Activated naive CD8-positive, alpha-beta T cell treated with anti-CD3 and anti-CD28 coated beads for 36 hours (primary cell): ENCODE measurements at regions not wholly inside any gene's neighbourhood (a gene's known extent, or its start where the extent isn't known, plus 50 kb on each side); places are given as distances from the start of the nearest gene placed in this dataset.

Experiments
- DNase-seq: peaks from one replicate; pipeline ENCODE4 v3.0.0; 2021
- H3K27ac Mint-ChIP-seq: one replicate; pipeline ENCODE4 v1.8.0; 2022; ENCODE audit warnings: mild to moderate bottlenecking, moderate library complexity, mixed read lengths
- H3K27me3 Mint-ChIP-seq: one replicate; pipeline ENCODE4 v1.8.0; 2022; ENCODE audit warnings: mild to moderate bottlenecking, mixed read lengths
- H3K36me3 Mint-ChIP-seq: one replicate; pipeline ENCODE4 v1.8.0; 2021; ENCODE audit warnings: mild to moderate bottlenecking, mixed read lengths
- H3K4me1 Mint-ChIP-seq: one replicate; pipeline ENCODE4 v1.8.0; 2021; ENCODE audit warnings: mixed read lengths
- H3K4me3 Mint-ChIP-seq: one replicate; pipeline ENCODE4 v1.8.0; 2022; ENCODE audit warnings: mild to moderate bottlenecking, moderate library complexity, mixed read lengths
- H3K9me3 Mint-ChIP-seq: one replicate; pipeline ENCODE4 v1.8.0; 2022; ENCODE audit warnings: mixed read lengths

- no peak for DNase-seq
- Mint-ChIP-seq H3K36me3 (no peaks in the 10 kb centered on the region), H3K27me3 (no peaks in the 10 kb centered on the region), H3K4me3 (no peak overlapping the region), H3K4me1 (no peaks in the 10 kb centered on the region), H3K9me3 (peaks cover 2% of the 10 kb centered on the region), H3K27ac (no peak overlapping the region)
Observed at GRCh38 chr4:126207910-126208309, 893.2 kb downstream of the FAT4 start.

DNA sequence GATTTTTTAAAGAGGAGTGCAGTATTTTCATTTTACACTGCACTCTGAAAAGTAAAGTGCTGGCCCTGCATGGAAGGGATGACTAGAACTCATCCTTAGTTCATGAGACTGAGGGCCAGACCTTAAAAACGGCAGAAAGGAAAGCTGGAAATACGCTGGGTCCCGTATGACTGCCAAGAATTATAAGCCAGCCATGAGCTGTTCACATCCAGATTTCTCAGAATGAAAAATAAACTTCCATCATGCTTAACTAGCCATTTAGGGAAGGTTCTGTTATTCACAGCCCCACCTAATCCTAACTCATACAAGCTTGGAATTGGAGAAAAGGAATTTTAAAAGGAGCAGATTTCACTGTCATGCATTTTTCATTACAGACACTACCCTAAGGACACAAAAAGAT is 894.4 kb downstream of the FAT4 start:
- no peaks in the 10 kb centered on the region for H3K9me3 Mint-ChIP-seq
- H3K27me3 Mint-ChIP-seq = no peaks in the 10 kb centered on the region
- DNase-seq = no peak
- no peaks in the 10 kb centered on the region for H3K36me3 Mint-ChIP-seq
- H3K4me1 Mint-ChIP-seq = no peaks in the 10 kb centered on the region
- H3K4me3 Mint-ChIP-seq = no peak overlapping the region
- no peak overlapping the region for H3K27ac Mint-ChIP-seq

DNA sequence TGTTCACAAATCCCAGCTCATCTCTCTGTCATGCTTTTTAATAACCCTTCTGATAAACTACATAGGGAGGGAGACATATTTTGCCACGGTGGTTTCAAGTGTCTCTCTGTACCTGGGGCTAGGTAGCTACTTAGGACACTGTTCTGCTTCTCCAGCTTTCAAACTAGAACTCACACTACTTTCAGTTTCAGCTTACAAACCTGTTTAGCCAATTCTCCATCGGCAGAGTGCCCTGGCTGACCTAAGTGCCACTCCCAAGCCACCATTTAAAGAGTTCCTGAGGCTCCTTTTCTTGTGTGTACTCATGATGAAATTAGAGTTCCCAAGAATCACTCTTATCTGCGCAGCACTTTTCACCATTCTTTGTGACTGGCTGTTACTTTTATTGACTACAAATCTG is 899.2 kb downstream of the FAT4 start:
- Mint-ChIP-seq H3K4me3 (no peak overlapping the region), H3K36me3 (no peaks in the 10 kb centered on the region), H3K9me3 (no peaks in the 10 kb centered on the region), H3K27me3 (no peaks in the 10 kb centered on the region), H3K4me1 (no peaks in the 10 kb centered on the region), H3K27ac (no peak overlapping the region)
- no peak for DNase-seq

- H3K27me3 Mint-ChIP-seq = no peaks in the 10 kb centered on the region
- no peaks in the 10 kb centered on the region for H3K9me3 Mint-ChIP-seq
- H3K4me3 Mint-ChIP-seq = no peak overlapping the region
- no peak overlapping the region for H3K27ac Mint-ChIP-seq
- no peaks in the 10 kb centered on the region for H3K4me1 Mint-ChIP-seq
- H3K36me3 Mint-ChIP-seq = no peaks in the 10 kb centered on the region
- no peak for DNase-seq
Observed at GRCh38 chr4:126215759-126216158, 901.0 kb downstream of the FAT4 start.

DNA sequence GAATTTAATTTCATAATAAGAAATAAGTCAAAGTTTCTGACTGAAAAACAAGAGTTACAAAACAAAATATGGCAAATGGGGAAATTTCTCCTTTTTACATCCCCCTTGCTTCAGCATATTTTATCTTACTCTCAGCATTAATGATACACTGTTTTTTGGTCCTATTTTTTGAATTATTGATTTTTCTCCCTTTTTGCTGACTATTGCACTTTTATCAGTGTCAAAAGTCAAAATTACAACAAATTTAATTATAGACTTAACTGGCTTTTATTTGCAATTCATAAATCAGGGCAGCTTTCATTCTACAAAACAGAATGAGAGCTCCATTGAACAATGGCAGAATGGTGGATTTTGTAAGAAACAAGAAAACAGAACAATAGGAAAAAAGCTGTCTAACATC is 901.9 kb downstream of the FAT4 start:
- no peak overlapping the region for H3K27ac Mint-ChIP-seq
- H3K36me3 Mint-ChIP-seq = no peaks in the 10 kb centered on the region
- H3K4me3 Mint-ChIP-seq = no peak overlapping the region
- H3K27me3 Mint-ChIP-seq = no peaks in the 10 kb centered on the region
- no peaks in the 10 kb centered on the region for H3K9me3 Mint-ChIP-seq
- H3K4me1 Mint-ChIP-seq = no peaks in the 10 kb centered on the region
- DNase-seq = no peak

GRCh38 chr4:126221282-126221681 is 906.5 kb downstream of the FAT4 start:
- Mint-ChIP-seq H3K4me3 (no peak overlapping the region), H3K9me3 (peaks cover 2% of the 10 kb centered on the region), H3K27me3 (no peaks in the 10 kb centered on the region), H3K4me1 (no peaks in the 10 kb centered on the region), H3K36me3 (no peaks in the 10 kb centered on the region), H3K27ac (no peak overlapping the region)
- DNase-seq = no peak

DNA sequence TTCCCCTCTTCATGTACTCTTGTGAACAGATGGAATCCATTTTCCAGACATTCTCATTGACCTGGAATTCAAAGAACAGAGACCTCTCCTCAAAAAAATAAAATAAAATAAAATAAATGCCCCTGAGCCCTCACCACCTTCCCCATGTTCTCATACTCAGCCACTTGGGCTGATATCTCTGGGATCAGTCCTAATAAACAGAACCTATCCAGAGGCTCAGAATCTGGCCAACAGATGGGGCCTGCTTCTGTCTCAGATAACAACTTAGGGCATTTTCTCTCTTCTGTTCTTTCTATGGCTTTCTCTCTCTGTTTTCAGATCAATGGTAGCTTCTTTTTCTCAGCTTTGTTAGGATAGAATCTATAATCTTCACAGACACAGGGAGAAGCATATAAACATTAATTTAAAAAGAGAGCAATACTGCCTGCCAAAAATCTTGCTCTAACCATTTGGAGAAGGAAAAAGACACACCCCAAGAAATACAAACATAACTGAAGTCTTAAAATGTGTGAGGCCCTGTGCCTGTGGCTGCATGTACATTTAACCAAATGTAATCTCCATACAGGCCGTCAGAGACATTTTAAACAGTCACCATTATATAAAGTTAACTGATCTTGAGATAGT is 907.1 kb downstream of the FAT4 start:
- Mint-ChIP-seq H3K27ac (no peak overlapping the region), H3K9me3 (peaks cover 2% of the 10 kb centered on the region), H3K36me3 (no peaks in the 10 kb centered on the region), H3K4me1 (no peaks in the 10 kb centered on the region), H3K4me3 (no peak overlapping the region), H3K27me3 (no peaks in the 10 kb centered on the region)
- DNase-seq = no peak

- Mint-ChIP-seq H3K27me3 (no peaks in the 10 kb centered on the region), H3K27ac (no peak overlapping the region), H3K4me1 (no peaks in the 10 kb centered on the region), H3K36me3 (no peaks in the 10 kb centered on the region), H3K4me3 (no peak overlapping the region), H3K9me3 (peaks cover 2% of the 10 kb centered on the region)
- DNase-seq = no peak
Observed at GRCh38 chr4:126223784-126224407, 909.1 kb downstream of the FAT4 start.

- Mint-ChIP-seq H3K27me3 (no peaks in the 10 kb centered on the region), H3K4me3 (no peak overlapping the region), H3K36me3 (no peaks in the 10 kb centered on the region)
Observed at GRCh38 chr4:126227428-126227827, 912.7 kb downstream of the FAT4 start.

DNA sequence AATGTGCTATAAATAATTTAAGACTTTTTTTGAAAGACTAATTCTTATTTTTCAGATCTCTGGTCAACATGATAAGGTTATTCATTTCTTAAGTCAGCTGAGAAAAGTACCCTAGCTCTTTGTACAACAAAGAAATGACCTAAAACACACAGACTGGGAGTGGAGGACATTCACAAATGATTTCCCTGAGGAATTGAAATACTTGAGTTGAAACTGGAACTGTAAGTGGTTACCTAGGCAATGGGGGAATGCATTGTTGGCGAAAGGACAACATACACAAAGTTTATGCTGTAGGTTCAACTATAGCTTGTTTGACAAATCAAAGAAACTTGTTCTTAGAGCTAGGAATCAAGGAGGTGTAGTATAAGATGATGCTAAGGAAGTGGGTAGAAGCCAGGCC is 915.5 kb downstream of the FAT4 start:
- Mint-ChIP-seq H3K36me3 (no peaks in the 10 kb centered on the region), H3K4me3 (no peak overlapping the region), H3K27me3 (no peaks in the 10 kb centered on the region), H3K9me3 (peaks cover 14% of the 10 kb centered on the region), H3K27ac (no peak overlapping the region), H3K4me1 (no peaks in the 10 kb centered on the region)
- no peak for DNase-seq

More at GRCh38 chr4:126227428-126227827, 912.7 kb downstream of the FAT4 start:
- Mint-ChIP-seq H3K27ac (no peak overlapping the region), H3K4me1 (no peaks in the 10 kb centered on the region), H3K9me3 (peaks cover 11% of the 10 kb centered on the region)
- DNase-seq = no peak

DNA sequence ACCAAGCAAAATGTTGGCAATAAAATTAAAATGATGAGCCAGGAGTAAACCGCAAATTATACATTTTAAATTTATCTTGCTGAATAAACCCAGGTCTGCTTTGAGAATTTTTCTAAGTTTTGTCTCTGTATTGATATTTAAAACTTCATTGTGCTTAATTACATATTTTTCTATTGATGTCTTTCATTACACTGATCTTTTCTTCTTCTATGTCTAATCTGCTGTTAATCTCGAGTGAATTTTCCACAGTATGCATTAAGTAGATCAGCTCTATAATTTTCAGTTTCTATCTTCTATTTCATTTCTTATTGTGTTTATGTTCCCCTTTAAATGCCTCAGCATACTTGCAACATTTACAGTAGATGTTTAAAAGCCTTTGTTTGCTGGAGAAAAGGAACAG is 918.7 kb downstream of the FAT4 start:
- no peak for DNase-seq
- H3K27ac Mint-ChIP-seq = no peak overlapping the region
- no peak overlapping the region for H3K4me3 Mint-ChIP-seq
- H3K4me1 Mint-ChIP-seq = no peaks in the 10 kb centered on the region
- H3K9me3 Mint-ChIP-seq = peaks cover 17% of the 10 kb centered on the region
- H3K27me3 Mint-ChIP-seq = no peaks in the 10 kb centered on the region
- H3K36me3 Mint-ChIP-seq = no peaks in the 10 kb centered on the region

GRCh38 chr4:126238013-126238412 is 923.3 kb downstream of the FAT4 start:
- H3K27me3 Mint-ChIP-seq = no peaks in the 10 kb centered on the region
- H3K9me3 Mint-ChIP-seq = peaks cover 12% of the 10 kb centered on the region
- DNase-seq = no peak
- H3K4me3 Mint-ChIP-seq = no peak overlapping the region
- no peak overlapping the region for H3K27ac Mint-ChIP-seq
- H3K36me3 Mint-ChIP-seq = no peaks in the 10 kb centered on the region
- no peaks in the 10 kb centered on the region for H3K4me1 Mint-ChIP-seq

GRCh38 chr4:126241634-126242033 is 926.9 kb downstream of the FAT4 start:
- no peak overlapping the region for H3K27ac Mint-ChIP-seq
- no peaks in the 10 kb centered on the region for H3K36me3 Mint-ChIP-seq
- H3K27me3 Mint-ChIP-seq = no peaks in the 10 kb centered on the region
- no peak overlapping the region for H3K4me3 Mint-ChIP-seq
- DNase-seq = no peak
- no peaks in the 10 kb centered on the region for H3K4me1 Mint-ChIP-seq
- peaks cover 6% of the 10 kb centered on the region for H3K9me3 Mint-ChIP-seq

- Mint-ChIP-seq H3K36me3 (no peaks in the 10 kb centered on the region), H3K27ac (no peak overlapping the region), H3K4me1 (no peaks in the 10 kb centered on the region), H3K9me3 (peaks cover 11% of the 10 kb centered on the region), H3K27me3 (no peaks in the 10 kb centered on the region), H3K4me3 (no peak overlapping the region)
- no peak for DNase-seq
Observed at GRCh38 chr4:126242679-126243390, 928.1 kb downstream of the FAT4 start.

DNA sequence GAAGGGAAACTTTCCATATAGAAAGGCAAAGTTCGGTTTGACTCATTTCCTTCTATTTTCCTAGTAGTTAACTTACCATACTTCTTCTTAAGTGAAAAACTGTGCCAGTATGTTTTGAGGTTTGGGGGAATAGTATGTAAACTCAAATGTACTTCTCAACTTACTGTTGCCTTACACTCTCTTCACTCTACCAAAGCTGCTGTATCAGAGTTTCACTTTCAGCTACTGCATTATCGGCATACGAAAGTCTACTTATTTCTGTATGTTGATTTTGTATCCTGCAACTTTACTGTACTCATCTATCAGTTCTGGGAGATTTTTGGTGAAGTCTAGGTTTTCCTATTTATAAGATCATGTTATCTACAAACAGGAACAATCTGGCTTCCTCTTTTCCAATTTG is 932.7 kb downstream of the FAT4 start:
- H3K27me3 Mint-ChIP-seq = no peaks in the 10 kb centered on the region
- H3K4me3 Mint-ChIP-seq = no peak overlapping the region
- DNase-seq = no peak
- peaks cover 11% of the 10 kb centered on the region for H3K9me3 Mint-ChIP-seq
- no peaks in the 10 kb centered on the region for H3K36me3 Mint-ChIP-seq
- no peaks in the 10 kb centered on the region for H3K4me1 Mint-ChIP-seq
- H3K27ac Mint-ChIP-seq = no peak overlapping the region

- peaks cover 11% of the 10 kb centered on the region for H3K9me3 Mint-ChIP-seq
Observed at GRCh38 chr4:126250006-126250405, 935.3 kb downstream of the FAT4 start.

More at GRCh38 chr4:126250006-126250405, 935.3 kb downstream of the FAT4 start:
- Mint-ChIP-seq H3K4me1 (no peaks in the 10 kb centered on the region), H3K27ac (no peak overlapping the region), H3K36me3 (no peaks in the 10 kb centered on the region), H3K4me3 (no peak overlapping the region), H3K27me3 (no peaks in the 10 kb centered on the region)
- DNase-seq = no peak
